ENCODE measurements at regions not wholly inside any gene's neighbourhood (a gene's known extent, or its start where the extent isn't known, plus 50 kb on each side); places are given as distances from the start of the nearest gene placed in this dataset.
A peak's percentile ranks its signal among the peaks of the same experiment; 100 is the strongest.

- H3K9me3 Mint-ChIP-seq, result peaks cover 3% of the 10 kb centered on the region
Observed at GRCh38 chr9:38256461-38256860, 136.0 kb upstream of the ALDH1B1 start.

DNA sequence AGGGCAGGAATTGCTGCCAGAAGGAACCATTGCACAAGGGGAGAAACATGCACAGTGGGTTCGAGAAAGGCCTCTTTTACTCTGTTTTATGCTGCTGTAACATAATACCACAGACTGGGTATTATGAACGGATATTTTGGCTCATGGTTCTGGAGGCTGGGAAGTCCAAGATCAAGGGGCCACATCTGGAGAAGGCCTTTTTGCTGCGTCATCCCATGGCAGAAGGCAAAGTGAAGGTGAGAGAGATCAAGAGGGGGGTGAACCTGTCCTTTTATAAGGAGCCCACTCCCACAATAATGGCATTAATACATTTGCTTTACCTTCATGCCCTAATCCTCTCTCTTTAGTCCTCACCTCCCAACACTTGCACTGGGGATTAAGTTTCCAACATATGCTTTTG, 136.9 kb upstream of the ALDH1B1 start:
- H3K4me3 Mint-ChIP-seq, result no peak overlapping the region
- H3K9me3 Mint-ChIP-seq, result peaks cover 3% of the 10 kb centered on the region
- no peaks in the 10 kb centered on the region for H3K36me3 Mint-ChIP-seq
- TF ChIP-seq CTCF (conservative IDR thresholded peaks at IDR 0.05), result no peak
- no peaks in the 10 kb centered on the region for H3K27me3 Mint-ChIP-seq
- H3K4me1 Mint-ChIP-seq (ENCODE audit: unreplicated experiment), result peaks cover 13% of the 10 kb centered on the region
- H3K27ac Mint-ChIP-seq, result no peak overlapping the region
- DNase-seq (ENCODE audit: extremely low spot score, unreplicated experiment), result no peak

More at GRCh38 chr9:38256461-38256860, 136.0 kb upstream of the ALDH1B1 start:
- peak; percentile 3 for DNase-seq (ENCODE audit: extremely low spot score, unreplicated experiment)
- Mint-ChIP-seq H3K4me1 (ENCODE audit: unreplicated experiment) (peaks cover 9% of the 10 kb centered on the region), H3K36me3 (no peaks in the 10 kb centered on the region), H3K27ac (no peak overlapping the region), H3K27me3 (no peaks in the 10 kb centered on the region), H3K4me3 (no peak overlapping the region)
- no peak for TF ChIP-seq CTCF (conservative IDR thresholded peaks at IDR 0.05)

DNA sequence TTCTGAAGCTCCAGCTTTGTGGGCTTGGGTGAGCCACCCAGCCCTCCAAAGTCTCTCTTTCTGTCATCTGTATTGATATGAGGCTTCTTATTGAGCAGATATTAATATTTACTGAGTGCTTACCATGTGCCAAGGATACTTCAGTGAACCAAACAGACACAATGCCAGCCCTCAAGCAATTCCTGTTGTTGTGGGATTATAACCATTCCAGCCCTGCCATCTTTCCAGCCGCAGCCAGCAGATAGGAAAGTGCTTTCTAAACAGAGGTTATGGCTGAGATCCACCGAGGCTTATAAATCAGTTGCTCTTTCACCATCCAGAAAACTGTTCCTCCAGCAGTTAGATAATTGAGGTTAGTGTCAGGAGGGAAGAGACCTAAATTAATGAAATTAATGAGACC, 137.7 kb upstream of the ALDH1B1 start:
- TF ChIP-seq CTCF (conservative IDR thresholded peaks at IDR 0.05), result no peak
- no peaks in the 10 kb centered on the region for H3K36me3 Mint-ChIP-seq
- peaks cover 13% of the 10 kb centered on the region for H3K4me1 Mint-ChIP-seq (ENCODE audit: unreplicated experiment)
- no peak overlapping the region for H3K4me3 Mint-ChIP-seq
- H3K27ac Mint-ChIP-seq, result no peak overlapping the region
- DNase-seq (ENCODE audit: extremely low spot score, unreplicated experiment), result no peak
- H3K9me3 Mint-ChIP-seq, result peaks cover 2% of the 10 kb centered on the region
- H3K27me3 Mint-ChIP-seq, result no peaks in the 10 kb centered on the region

DNA sequence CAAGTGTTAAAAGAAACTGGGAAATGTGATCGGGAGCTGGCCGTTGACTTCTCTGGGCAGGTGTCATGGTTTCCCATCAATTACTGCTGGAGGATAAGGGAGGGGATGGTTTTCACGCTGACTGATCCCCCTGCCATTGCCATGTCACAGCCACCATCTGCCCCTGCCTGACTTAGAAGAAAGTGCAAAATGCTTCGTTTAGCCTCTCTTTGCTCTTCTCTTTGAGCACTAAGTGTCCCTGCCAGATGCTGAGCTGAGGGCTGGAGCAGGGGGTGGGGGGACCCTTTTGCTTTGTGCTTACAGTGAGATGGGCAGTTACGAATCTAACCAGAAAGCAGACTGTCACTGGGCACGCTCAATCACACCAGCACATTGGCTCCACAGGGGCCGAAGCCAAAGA, 138.4 kb upstream of the ALDH1B1 start:
- no peak for TF ChIP-seq CTCF (conservative IDR thresholded peaks at IDR 0.05)
- H3K4me1 Mint-ChIP-seq (ENCODE audit: unreplicated experiment), result peaks cover 13% of the 10 kb centered on the region
- H3K9me3 Mint-ChIP-seq, result no peaks in the 10 kb centered on the region
- H3K4me3 Mint-ChIP-seq, result no peak overlapping the region
- H3K27me3 Mint-ChIP-seq, result no peaks in the 10 kb centered on the region
- DNase-seq (ENCODE audit: extremely low spot score, unreplicated experiment), result peak; percentile 29
- no peaks in the 10 kb centered on the region for H3K36me3 Mint-ChIP-seq
- no peak overlapping the region for H3K27ac Mint-ChIP-seq

- DNase-seq (ENCODE audit: extremely low spot score, unreplicated experiment), result no peak
- Mint-ChIP-seq H3K27me3 (no peaks in the 10 kb centered on the region), H3K4me3 (no peak overlapping the region), H3K27ac (no peak overlapping the region), H3K9me3 (no peaks in the 10 kb centered on the region), H3K4me1 (ENCODE audit: unreplicated experiment) (peaks cover 13% of the 10 kb centered on the region), H3K36me3 (no peaks in the 10 kb centered on the region)
- no peak for TF ChIP-seq CTCF (conservative IDR thresholded peaks at IDR 0.05)
Observed at GRCh38 chr9:38253200-38253599, 139.3 kb upstream of the ALDH1B1 start.

Data from type B pancreatic cell (in vitro differentiated cells).